GM21825 (cell line): ENCODE measurements at regions not wholly inside any gene's neighbourhood (a gene's known extent, or its start where the extent isn't known, plus 50 kb on each side); places are given as distances from the start of the nearest gene placed in this dataset.
"Not testable (repeated sequence)": the region's sequence is repeated elsewhere in the genome, so short reads cannot be mapped to it uniquely, and the experiment has no call there.

Source experiments
- ATAC-seq: cut with Tn5 transposase; IDR thresholded peaks from one replicate; pipeline ENCODE4 v1.9.1; 2021; ENCODE audit warnings: mild to moderate bottlenecking, moderate library complexity; ENCODE audit not compliant: unreplicated experiment

GRCh38 chr10:52533986-52534385 is 219.9 kb downstream of the DKK1 start:
- ATAC-seq, result no peak

GRCh38 chr10:52539463-52539862 is 225.4 kb downstream of the DKK1 start:
- no peak for ATAC-seq

GRCh38 chr10:52540479-52540984 is 226.5 kb downstream of the DKK1 start:
- ATAC-seq, result no peak

- no peak for ATAC-seq
These were observed 227.0 kb downstream of the DKK1 start for GRCh38 chr10:52541006-52541473.

- ATAC-seq, result no peak
These were observed 228.8 kb downstream of the DKK1 start for GRCh38 chr10:52542906-52543305.

GRCh38 chr10:52551046-52551445 is 221.5 kb downstream of the MBL2 start:
- ATAC-seq, result no peak

- ATAC-seq, result no peak
These were observed 214.5 kb downstream of the MBL2 start for GRCh38 chr10:52558090-52558489.

- ATAC-seq, result no peak
These were observed 211.3 kb downstream of the MBL2 start for GRCh38 chr10:52561322-52561721.

- no peak for ATAC-seq
These were observed 209.2 kb downstream of the MBL2 start for GRCh38 chr10:52563360-52563759.

GRCh38 chr10:52566471-52567246 is 205.9 kb downstream of the MBL2 start:
- ATAC-seq, result no peak

- no peak for ATAC-seq
These were observed 205.4 kb downstream of the MBL2 start for GRCh38 chr10:52567247-52567580.

GRCh38 chr10:52568309-52568708 is 204.3 kb downstream of the MBL2 start:
- no peak for ATAC-seq

- no peak for ATAC-seq
These were observed 202.1 kb downstream of the MBL2 start for GRCh38 chr10:52570490-52570889.

- no peak for ATAC-seq
These were observed 201.6 kb downstream of the MBL2 start for GRCh38 chr10:52571018-52571417.

- no peak for ATAC-seq
These were observed 200.9 kb downstream of the MBL2 start for GRCh38 chr10:52571516-52572182.

GRCh38 chr10:52573347-52573746 is 199.2 kb downstream of the MBL2 start:
- no peak for ATAC-seq

- ATAC-seq, result no peak
These were observed 197.9 kb downstream of the MBL2 start for GRCh38 chr10:52574697-52575096.

GRCh38 chr10:52577047-52577446 is 195.5 kb downstream of the MBL2 start:
- no peak for ATAC-seq

- ATAC-seq, result no peak
These were observed 193.6 kb downstream of the MBL2 start for GRCh38 chr10:52578871-52579405.

- ATAC-seq, result not testable (repeated sequence)
These were observed 190.9 kb downstream of the MBL2 start for GRCh38 chr10:52581636-52582035.

GRCh38 chr10:52583336-52583735 is 189.2 kb downstream of the MBL2 start:
- ATAC-seq, result no peak

GRCh38 chr10:52586710-52587109 is 185.9 kb downstream of the MBL2 start:
- no peak for ATAC-seq
